Activated naive CD8-positive, alpha-beta T cell treated with anti-CD3 and anti-CD28 coated beads, Interleukin-2, amount 50 U/mL, for 24 hours (primary cell): ENCODE measurements at regions not wholly inside any gene's neighbourhood (a gene's known extent, or its start where the extent isn't known, plus 50 kb on each side); places are given as distances from the start of the nearest gene placed in this dataset.

Experiments used
- ATAC-seq: fragments of 150-1000 bp; cut with Tn5 transposase; one replicate; pipeline ENCODE4 v1.10.0; 2021
- DNase-seq: peaks from one replicate; pipeline ENCODE4 v3.0.0; 2021
- H3K27ac Mint-ChIP-seq: one replicate; pipeline ENCODE4 v1.8.0; 2021; ENCODE audit warnings: mild to moderate bottlenecking, mixed read lengths
- H3K27me3 Mint-ChIP-seq: one replicate; pipeline ENCODE4 v1.8.0; 2021; ENCODE audit warnings: mixed read lengths
- H3K36me3 Mint-ChIP-seq: one replicate; pipeline ENCODE4 v1.8.0; 2021; ENCODE audit warnings: low read depth, mixed read lengths
- H3K4me1 Mint-ChIP-seq: one replicate; pipeline ENCODE4 v1.8.0; 2021; ENCODE audit warnings: mixed read lengths
- H3K4me3 Mint-ChIP-seq: one replicate; pipeline ENCODE4 v1.8.0; 2021; ENCODE audit warnings: mild to moderate bottlenecking, moderate library complexity, mixed read lengths
- H3K9me3 Mint-ChIP-seq: one replicate; pipeline ENCODE4 v1.8.0; 2021; ENCODE audit warnings: mixed read lengths

DNA sequence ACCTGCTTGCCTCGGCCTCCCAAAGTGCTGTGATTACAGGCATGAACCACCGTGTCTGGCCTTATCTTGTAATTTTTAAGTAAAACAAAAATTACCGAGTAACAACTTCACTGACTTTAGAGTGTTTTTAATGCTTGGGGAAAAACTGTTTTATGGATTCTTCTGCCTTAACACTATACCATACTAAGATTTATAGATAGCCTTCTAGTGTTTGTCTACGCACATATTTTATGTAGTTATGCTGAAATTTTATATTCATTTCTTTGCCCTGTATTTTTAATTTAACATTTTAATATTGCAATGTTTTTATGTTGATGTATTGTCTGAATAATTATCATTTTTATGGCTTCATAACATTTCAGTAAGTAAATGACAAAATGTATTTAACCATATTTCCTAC, 96.4 kb upstream of the FTMT start:
- H3K4me3 Mint-ChIP-seq = no peak overlapping the region
- ATAC-seq (no peak), DNase-seq (no peak)
- no peaks in the 10 kb centered on the region for H3K4me1 Mint-ChIP-seq
- H3K27ac Mint-ChIP-seq = no peak overlapping the region
- no peaks in the 10 kb centered on the region for H3K9me3 Mint-ChIP-seq
- no peaks in the 10 kb centered on the region for H3K36me3 Mint-ChIP-seq
- no peaks in the 10 kb centered on the region for H3K27me3 Mint-ChIP-seq

DNA sequence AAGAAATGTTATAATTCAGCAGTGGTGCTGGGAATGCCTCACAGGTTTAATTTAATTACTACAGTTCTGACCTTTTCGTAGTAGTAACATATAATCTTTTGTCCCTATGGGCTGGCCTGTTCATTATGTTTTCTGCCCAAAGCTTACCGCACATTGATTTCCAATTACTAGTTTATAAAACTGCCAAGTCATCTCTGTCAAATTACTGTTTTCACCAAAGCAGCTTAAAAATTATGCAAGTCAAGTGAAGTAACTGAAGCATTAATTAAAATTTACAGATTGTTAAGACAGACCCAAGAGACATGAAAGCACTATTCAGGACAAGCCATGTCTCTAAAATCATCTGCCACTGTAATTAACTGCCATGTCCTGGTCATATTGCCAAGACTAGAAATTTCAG, 93.9 kb upstream of the FTMT start:
- H3K9me3 Mint-ChIP-seq = no peaks in the 10 kb centered on the region
- H3K36me3 Mint-ChIP-seq = no peaks in the 10 kb centered on the region
- H3K4me1 Mint-ChIP-seq = no peaks in the 10 kb centered on the region
- H3K27ac Mint-ChIP-seq = no peak overlapping the region
- H3K27me3 Mint-ChIP-seq = no peaks in the 10 kb centered on the region
- DNase-seq (no peak), ATAC-seq (no peak)
- H3K4me3 Mint-ChIP-seq = no peak overlapping the region

DNA sequence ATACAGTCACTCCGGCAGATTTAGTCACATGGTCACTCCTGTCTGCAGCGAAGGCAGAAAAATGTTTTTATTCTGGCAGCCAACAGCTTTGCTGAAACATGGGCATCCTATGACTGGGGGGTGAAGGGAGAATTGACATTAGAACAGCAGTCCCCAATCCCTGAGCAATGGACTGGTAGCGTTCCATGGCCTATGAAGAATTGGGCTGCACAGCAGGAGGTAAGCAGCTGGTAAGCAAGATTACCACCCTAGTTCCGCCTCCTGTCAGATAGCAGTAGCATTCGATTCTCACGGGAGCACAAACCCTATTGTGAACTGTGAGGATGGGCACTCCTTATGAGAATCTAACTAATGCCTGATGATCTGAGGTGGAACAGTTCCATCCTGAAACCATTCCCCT, 93.1 kb upstream of the FTMT start:
- no peak for DNase-seq
- H3K36me3 Mint-ChIP-seq = no peaks in the 10 kb centered on the region
- no peaks in the 10 kb centered on the region for H3K27me3 Mint-ChIP-seq
- ATAC-seq = no peak
- H3K4me3 Mint-ChIP-seq = no peak overlapping the region
- no peaks in the 10 kb centered on the region for H3K9me3 Mint-ChIP-seq
- H3K27ac Mint-ChIP-seq = no peak overlapping the region
- H3K4me1 Mint-ChIP-seq = no peaks in the 10 kb centered on the region

DNA sequence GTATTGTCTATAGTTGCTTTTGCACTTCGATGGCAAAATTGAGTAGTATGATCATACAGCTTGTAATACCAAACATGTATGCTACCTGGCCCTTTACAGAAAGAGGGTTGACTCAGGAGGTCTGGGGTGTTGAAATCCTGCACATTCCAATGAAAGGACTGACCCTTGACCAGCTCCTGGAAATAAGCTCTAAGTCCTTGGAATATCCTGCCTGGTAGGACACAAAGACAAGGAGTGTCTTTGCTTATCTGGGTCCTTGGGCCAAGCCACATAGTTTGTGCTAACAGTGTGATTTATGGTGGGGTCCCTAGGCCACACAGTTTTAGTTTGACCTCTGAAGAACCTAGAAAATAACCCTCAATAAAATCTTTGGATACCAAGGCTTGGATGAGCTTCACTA, 89.3 kb upstream of the FTMT start:
- no peak for ATAC-seq
- Mint-ChIP-seq H3K4me3 (no peak overlapping the region), H3K9me3 (no peaks in the 10 kb centered on the region), H3K36me3 (no peaks in the 10 kb centered on the region), H3K4me1 (no peaks in the 10 kb centered on the region), H3K27ac (no peak overlapping the region), H3K27me3 (no peaks in the 10 kb centered on the region)
- no peak for DNase-seq

DNA sequence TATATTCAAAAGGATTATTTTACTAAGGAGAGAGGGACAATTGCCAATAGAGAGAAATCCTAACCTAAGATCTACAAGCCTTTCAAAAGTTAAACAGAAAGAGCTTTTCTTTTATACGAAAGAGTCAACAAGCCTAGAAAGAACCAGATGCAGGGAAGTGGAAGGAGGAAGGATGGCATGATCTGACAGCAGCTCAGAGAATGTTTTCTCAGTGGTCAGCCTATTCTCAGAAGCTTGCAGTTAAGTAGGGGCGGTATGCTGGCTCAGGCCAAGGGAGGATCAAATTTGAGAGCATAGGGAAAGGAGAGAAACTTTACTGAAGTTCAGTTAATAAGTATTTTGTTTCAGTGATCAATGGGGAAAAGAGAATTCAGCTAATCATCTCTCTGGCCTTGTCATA, 88.0 kb upstream of the FTMT start:
- no peak overlapping the region for H3K27ac Mint-ChIP-seq
- ATAC-seq = no peak
- H3K4me1 Mint-ChIP-seq = no peaks in the 10 kb centered on the region
- no peaks in the 10 kb centered on the region for H3K36me3 Mint-ChIP-seq
- H3K27me3 Mint-ChIP-seq = no peaks in the 10 kb centered on the region
- no peaks in the 10 kb centered on the region for H3K9me3 Mint-ChIP-seq
- no peak overlapping the region for H3K4me3 Mint-ChIP-seq
- no peak for DNase-seq

DNA sequence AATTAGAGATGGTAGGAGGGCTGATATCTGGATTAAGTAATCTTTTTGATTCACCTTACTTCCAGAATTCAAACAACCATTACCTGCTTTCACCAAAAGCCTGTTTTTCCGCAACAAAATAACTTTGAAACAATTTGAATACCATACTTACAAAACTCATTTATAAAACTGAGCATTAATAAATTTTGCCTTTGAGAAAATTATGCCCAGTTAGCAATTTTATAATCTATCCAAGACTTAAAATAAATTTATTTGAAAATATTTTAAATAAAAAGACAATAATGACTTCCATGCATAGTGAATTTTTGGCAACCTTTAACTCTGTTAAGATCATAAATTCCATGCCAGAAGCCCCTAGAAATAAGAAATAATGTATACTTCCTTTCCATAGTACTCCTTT, 71.3 kb upstream of the FTMT start:
- H3K36me3 Mint-ChIP-seq = no peaks in the 10 kb centered on the region
- H3K4me1 Mint-ChIP-seq = no peaks in the 10 kb centered on the region
- ATAC-seq (no peak), DNase-seq (no peak)
- peaks cover 5% of the 10 kb centered on the region for H3K9me3 Mint-ChIP-seq
- H3K27ac Mint-ChIP-seq = no peak overlapping the region
- H3K27me3 Mint-ChIP-seq = no peaks in the 10 kb centered on the region
- H3K4me3 Mint-ChIP-seq = no peak overlapping the region

DNA sequence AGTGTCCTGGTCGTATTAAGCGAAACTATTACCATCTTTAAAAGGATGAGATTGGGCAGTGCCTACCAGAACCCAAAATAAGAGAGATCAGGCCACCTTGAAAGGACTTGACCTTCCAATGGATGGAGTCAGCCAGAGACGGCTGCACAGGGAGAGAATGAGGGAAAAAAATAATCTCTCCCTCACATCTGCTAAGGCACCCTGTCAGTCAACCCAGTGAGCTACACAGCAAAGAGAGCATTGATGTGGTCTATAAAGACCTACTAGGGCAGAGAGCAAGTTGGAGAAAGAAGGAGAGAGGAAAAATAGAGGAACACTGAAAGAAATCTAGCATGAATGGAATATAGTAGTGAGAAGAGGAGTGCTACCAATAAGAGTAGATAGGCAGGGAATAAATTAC, 68.0 kb upstream of the FTMT start:
- no peaks in the 10 kb centered on the region for H3K27me3 Mint-ChIP-seq
- H3K4me1 Mint-ChIP-seq = no peaks in the 10 kb centered on the region
- DNase-seq (no peak), ATAC-seq (no peak)
- peaks cover 5% of the 10 kb centered on the region for H3K9me3 Mint-ChIP-seq
- H3K27ac Mint-ChIP-seq = no peak overlapping the region
- H3K4me3 Mint-ChIP-seq = no peak overlapping the region
- no peaks in the 10 kb centered on the region for H3K36me3 Mint-ChIP-seq

DNA sequence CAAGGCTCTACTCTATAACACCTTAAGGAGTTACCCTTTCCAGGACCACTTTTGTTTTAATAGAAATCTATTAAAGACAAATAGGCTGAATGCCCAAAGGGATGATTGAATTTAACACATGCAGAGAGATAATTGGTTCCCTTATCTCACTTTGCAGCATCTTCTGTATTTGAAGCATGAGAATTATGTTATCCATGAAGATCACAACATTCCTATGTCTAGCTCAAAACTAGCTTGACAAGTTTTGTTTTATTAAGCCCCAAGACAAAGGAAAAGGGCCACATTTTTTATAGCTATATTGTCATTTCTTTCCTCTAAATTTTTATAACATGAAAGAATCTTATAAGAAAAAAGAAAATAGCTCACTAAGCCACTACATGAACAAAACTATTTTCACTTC, 57.9 kb upstream of the FTMT start:
- H3K36me3 Mint-ChIP-seq = no peaks in the 10 kb centered on the region
- peaks cover 6% of the 10 kb centered on the region for H3K9me3 Mint-ChIP-seq
- no peak overlapping the region for H3K27ac Mint-ChIP-seq
- H3K27me3 Mint-ChIP-seq = no peaks in the 10 kb centered on the region
- DNase-seq = no peak
- no peak for ATAC-seq
- H3K4me1 Mint-ChIP-seq = no peaks in the 10 kb centered on the region
- no peak overlapping the region for H3K4me3 Mint-ChIP-seq

DNA sequence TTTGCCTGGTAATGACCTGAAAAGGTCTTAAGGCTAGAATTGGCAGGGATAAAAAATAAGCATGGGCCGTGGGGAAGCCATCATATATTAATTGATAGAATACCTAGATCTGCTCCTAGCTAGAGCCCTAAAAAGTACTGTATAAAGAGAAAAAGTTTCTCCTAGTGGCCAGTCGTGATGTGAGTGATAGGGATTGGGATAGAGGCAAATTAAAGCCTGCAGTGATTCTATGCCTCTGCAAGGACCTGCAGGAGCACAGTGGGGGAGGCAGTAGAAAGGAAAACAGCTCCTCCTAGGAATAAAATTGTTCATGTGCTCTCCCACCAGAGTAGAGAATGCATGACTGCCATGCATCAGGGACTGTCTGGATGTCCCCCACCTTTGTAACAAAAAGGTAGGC, 56.2 kb upstream of the FTMT start:
- Mint-ChIP-seq H3K4me1 (no peaks in the 10 kb centered on the region), H3K27me3 (no peaks in the 10 kb centered on the region), H3K9me3 (peaks cover 4% of the 10 kb centered on the region), H3K36me3 (no peaks in the 10 kb centered on the region), H3K4me3 (no peak overlapping the region), H3K27ac (no peak overlapping the region)
- ATAC-seq (no peak), DNase-seq (no peak)

DNA sequence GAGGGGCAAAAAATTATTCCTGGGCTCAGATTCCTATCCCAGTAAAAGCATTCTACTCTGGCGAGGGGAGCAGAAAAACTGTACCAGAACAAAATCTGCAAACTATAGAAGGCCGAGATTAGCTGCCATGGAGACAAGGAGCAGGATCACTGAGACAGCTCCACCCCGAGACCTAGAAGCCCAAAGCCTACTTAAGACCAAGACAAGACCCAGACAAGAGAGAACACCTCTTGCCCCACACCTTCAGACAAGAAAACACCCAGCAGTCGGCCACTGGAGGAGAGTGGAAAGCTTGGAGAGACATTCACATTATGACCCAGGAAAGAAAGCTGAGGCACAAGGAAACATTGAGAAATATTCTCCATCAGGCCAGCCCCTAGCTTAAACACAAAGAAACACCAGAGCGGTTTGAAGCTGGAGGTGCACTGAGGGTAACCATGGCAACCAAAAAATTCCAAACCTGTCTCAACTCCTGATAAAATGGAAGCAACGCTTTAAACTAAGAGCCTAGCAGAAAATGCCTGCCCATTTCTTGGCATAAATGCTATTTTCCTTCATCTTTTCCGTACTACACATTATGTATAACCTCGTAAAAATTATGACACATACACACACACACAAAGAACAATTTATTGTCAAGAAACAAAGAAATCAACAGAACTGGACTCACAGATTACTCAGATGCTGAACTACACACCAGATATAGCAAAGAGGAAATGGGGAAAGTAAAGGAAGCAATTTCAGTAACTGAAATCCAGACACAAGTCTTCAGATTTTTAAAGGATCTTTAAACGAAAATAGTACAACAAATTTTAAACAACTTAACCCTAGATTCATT, 53.8 kb upstream of the FTMT start:
- Mint-ChIP-seq H3K4me1 (no peaks in the 10 kb centered on the region), H3K27ac (no peak overlapping the region), H3K36me3 (no peaks in the 10 kb centered on the region), H3K9me3 (no peaks in the 10 kb centered on the region), H3K4me3 (no peak overlapping the region), H3K27me3 (no peaks in the 10 kb centered on the region)
- DNase-seq (no peak), ATAC-seq (no peak)
